ENCODE measurements at regions not wholly inside any gene's neighbourhood (a gene's known extent, or its start where the extent isn't known, plus 50 kb on each side); places are given as distances from the start of the nearest gene placed in this dataset.
A peak's percentile ranks its signal among the peaks of the same experiment; 100 is the strongest.
"Not testable (repeated sequence)": the region's sequence is repeated elsewhere in the genome, so short reads cannot be mapped to it uniquely, and the experiment has no call there.

- no peak for DNase-seq (ENCODE audit: low read depth, low spot score)
Measured at GRCh38 chr14:21781543-21781942, 107.9 kb upstream of the OR4E1 start.

- DNase-seq (ENCODE audit: low read depth, low spot score) = no peak
Measured at GRCh38 chr14:21780429-21781084, 106.9 kb upstream of the OR4E1 start.

GRCh38 chr14:21771671-21772070 is 98.1 kb upstream of the OR4E1 start:
- no peak for DNase-seq (ENCODE audit: low read depth, low spot score)

GRCh38 chr14:21768875-21769257 is 95.2 kb upstream of the OR4E1 start:
- no peak for DNase-seq (ENCODE audit: low read depth, low spot score)

GRCh38 chr14:21768116-21768874 is 94.7 kb upstream of the OR4E1 start:
- no peak for DNase-seq (ENCODE audit: low read depth, low spot score)

- DNase-seq (ENCODE audit: low read depth, low spot score) = not testable (repeated sequence)
Measured at GRCh38 chr14:21760360-21760759, 86.7 kb upstream of the OR4E1 start.

- no peak for DNase-seq (ENCODE audit: low read depth, low spot score)
Measured at GRCh38 chr14:21749306-21749868, 75.8 kb upstream of the OR4E1 start.

- no peak for DNase-seq (ENCODE audit: low read depth, low spot score)
Measured at GRCh38 chr14:21748869-21749303, 75.3 kb upstream of the OR4E1 start.

- no peak for DNase-seq (ENCODE audit: low read depth, low spot score)
Measured at GRCh38 chr14:21735639-21736307, 62.2 kb upstream of the OR4E1 start.

- no peak for DNase-seq (ENCODE audit: low read depth, low spot score)
Measured at GRCh38 chr14:21735200-21735599, 61.6 kb upstream of the OR4E1 start.

- peak; percentile 29 for DNase-seq (ENCODE audit: low read depth, low spot score)
Measured at GRCh38 chr14:21734457-21735074, 60.9 kb upstream of the OR4E1 start.

GRCh38 chr14:21729703-21730233 is 56.1 kb upstream of the OR4E1 start:
- no peak for DNase-seq (ENCODE audit: low read depth, low spot score)

- DNase-seq (ENCODE audit: low read depth, low spot score) = no peak
Measured at GRCh38 chr14:21725250-21725649, 51.6 kb upstream of the OR4E1 start.

- no peak for DNase-seq (ENCODE audit: low read depth, low spot score)
Measured at GRCh38 chr14:21724090-21724973, 50.7 kb upstream of the OR4E1 start.

- DNase-seq (ENCODE audit: low read depth, low spot score) = no peak
Measured at GRCh38 chr14:21723431-21724045, 49.9 kb upstream of the OR4E1 start.
